HL-60 (cell line): ENCODE measurements at regions not wholly inside any gene's neighbourhood (a gene's known extent, or its start where the extent isn't known, plus 50 kb on each side); places are given as distances from the start of the nearest gene placed in this dataset.

ENCODE experiments used
- GABPA ChIP-seq: IDR thresholded peaks from 2 replicates; pipeline ENCODE4 v1.6.1; 2012; ENCODE audit warnings: low read depth
- POLR2AphosphoS5 ChIP-seq: IDR thresholded peaks from 2 replicates; pipeline ENCODE4 v1.6.1; 2012; ENCODE audit warnings: low read depth
- SPI1 ChIP-seq: IDR thresholded peaks from 2 replicates; pipeline ENCODE4 v1.6.1; 2012; ENCODE audit warnings: low read depth, mild to moderate bottlenecking, borderline replicate concordance
- TF ChIP-seq, protein P1 (sequence below): IDR thresholded peaks from one replicate; pipeline ENCODE4 v1.5.1; 2011; ENCODE audit warnings: low read length, control low read depth, inconsistent platforms; ENCODE audit not compliant: insufficient read depth
- TF ChIP-seq, protein P2 (sequence below): IDR thresholded peaks from 2 replicates; pipeline ENCODE4 v1.6.1; 2012; ENCODE audit warnings: low read depth; ENCODE audit not compliant: insufficient replicate concordance

DNA sequence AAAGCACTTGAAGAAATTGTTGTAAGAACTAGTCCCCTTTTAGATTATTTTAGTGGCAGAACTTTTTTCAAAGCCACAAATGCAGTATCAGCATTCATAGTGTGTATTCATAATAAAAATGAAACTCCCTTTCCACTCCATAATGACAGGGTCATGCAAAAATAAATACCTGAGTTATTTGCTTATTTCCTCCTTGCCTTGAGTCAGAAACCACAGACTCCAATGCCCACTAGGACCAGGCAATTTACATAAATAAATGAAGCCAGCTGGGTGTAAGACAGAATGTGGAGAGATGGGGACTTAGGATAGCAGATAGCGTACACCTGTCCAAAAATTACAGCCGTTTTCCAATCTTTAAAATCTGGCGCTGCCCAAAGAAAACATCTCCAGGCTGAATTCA lies 417.8 kb downstream of the TMEM161B start:
- TF ChIP-seq, protein P1, sequence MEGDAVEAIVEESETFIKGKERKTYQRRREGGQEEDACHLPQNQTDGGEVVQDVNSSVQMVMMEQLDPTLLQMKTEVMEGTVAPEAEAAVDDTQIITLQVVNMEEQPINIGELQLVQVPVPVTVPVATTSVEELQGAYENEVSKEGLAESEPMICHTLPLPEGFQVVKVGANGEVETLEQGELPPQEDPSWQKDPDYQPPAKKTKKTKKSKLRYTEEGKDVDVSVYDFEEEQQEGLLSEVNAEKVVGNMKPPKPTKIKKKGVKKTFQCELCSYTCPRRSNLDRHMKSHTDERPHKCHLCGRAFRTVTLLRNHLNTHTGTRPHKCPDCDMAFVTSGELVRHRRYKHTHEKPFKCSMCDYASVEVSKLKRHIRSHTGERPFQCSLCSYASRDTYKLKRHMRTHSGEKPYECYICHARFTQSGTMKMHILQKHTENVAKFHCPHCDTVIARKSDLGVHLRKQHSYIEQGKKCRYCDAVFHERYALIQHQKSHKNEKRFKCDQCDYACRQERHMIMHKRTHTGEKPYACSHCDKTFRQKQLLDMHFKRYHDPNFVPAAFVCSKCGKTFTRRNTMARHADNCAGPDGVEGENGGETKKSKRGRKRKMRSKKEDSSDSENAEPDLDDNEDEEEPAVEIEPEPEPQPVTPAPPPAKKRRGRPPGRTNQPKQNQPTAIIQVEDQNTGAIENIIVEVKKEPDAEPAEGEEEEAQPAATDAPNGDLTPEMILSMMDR = no peak
- TF ChIP-seq POLR2AphosphoS5 = no peak
- no peak for TF ChIP-seq GABPA
- TF ChIP-seq, protein P2, sequence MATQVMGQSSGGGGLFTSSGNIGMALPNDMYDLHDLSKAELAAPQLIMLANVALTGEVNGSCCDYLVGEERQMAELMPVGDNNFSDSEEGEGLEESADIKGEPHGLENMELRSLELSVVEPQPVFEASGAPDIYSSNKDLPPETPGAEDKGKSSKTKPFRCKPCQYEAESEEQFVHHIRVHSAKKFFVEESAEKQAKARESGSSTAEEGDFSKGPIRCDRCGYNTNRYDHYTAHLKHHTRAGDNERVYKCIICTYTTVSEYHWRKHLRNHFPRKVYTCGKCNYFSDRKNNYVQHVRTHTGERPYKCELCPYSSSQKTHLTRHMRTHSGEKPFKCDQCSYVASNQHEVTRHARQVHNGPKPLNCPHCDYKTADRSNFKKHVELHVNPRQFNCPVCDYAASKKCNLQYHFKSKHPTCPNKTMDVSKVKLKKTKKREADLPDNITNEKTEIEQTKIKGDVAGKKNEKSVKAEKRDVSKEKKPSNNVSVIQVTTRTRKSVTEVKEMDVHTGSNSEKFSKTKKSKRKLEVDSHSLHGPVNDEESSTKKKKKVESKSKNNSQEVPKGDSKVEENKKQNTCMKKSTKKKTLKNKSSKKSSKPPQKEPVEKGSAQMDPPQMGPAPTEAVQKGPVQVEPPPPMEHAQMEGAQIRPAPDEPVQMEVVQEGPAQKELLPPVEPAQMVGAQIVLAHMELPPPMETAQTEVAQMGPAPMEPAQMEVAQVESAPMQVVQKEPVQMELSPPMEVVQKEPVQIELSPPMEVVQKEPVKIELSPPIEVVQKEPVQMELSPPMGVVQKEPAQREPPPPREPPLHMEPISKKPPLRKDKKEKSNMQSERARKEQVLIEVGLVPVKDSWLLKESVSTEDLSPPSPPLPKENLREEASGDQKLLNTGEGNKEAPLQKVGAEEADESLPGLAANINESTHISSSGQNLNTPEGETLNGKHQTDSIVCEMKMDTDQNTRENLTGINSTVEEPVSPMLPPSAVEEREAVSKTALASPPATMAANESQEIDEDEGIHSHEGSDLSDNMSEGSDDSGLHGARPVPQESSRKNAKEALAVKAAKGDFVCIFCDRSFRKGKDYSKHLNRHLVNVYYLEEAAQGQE = no peak
- TF ChIP-seq SPI1 = no peak
